ENCODE measurements at regions not wholly inside any gene's neighbourhood (a gene's known extent, or its start where the extent isn't known, plus 50 kb on each side); places are given as distances from the start of the nearest gene placed in this dataset.

GRCh38 chr18:61714421-61714820, 178.4 kb downstream of the RNF152 start:
- H3K36me3 ChIP-seq, result no peaks in the 10 kb centered on the region
- H3K4me3 ChIP-seq, result no peak overlapping the region
- H3K4me1 ChIP-seq, result no peaks in the 10 kb centered on the region
- no peaks in the 10 kb centered on the region for H3K9me3 ChIP-seq
- no peak overlapping the region for H3K27ac ChIP-seq
- intact Hi-C loops (cut with DNase I), result no loop called here
- no peaks in the 10 kb centered on the region for H3K27me3 ChIP-seq
- TF ChIP-seq POLR2AphosphoS5 (IDR thresholded peaks at IDR 0.05; ENCODE audit: insufficient read depth in 1 of 2, low read depth in 1 of 2) (no peak), POLR2A (IDR thresholded peaks at IDR 0.05) (no peak), CTCF (IDR thresholded peaks at IDR 0.05) (no peak)
- DNase-seq (ENCODE audit: extremely low spot score in 2 of 2), result no peak

GRCh38 chr18:61713502-61713901, 179.3 kb downstream of the RNF152 start:
- H3K4me3 ChIP-seq, result no peak overlapping the region
- H3K27me3 ChIP-seq, result no peaks in the 10 kb centered on the region
- no peak overlapping the region for H3K27ac ChIP-seq
- no peaks in the 10 kb centered on the region for H3K9me3 ChIP-seq
- no peaks in the 10 kb centered on the region for H3K4me1 ChIP-seq
- TF ChIP-seq CTCF (IDR thresholded peaks at IDR 0.05) (no peak), POLR2A (IDR thresholded peaks at IDR 0.05) (no peak), POLR2AphosphoS5 (IDR thresholded peaks at IDR 0.05; ENCODE audit: insufficient read depth in 1 of 2, low read depth in 1 of 2) (no peak)
- no peaks in the 10 kb centered on the region for H3K36me3 ChIP-seq
- intact Hi-C loops (cut with DNase I), result no loop called here
- DNase-seq (ENCODE audit: extremely low spot score in 2 of 2), result no peak

GRCh38 chr18:61710082-61710620, 182.7 kb downstream of the RNF152 start:
- intact Hi-C loops (cut with DNase I), result no loop called here
- H3K9me3 ChIP-seq, result no peaks in the 10 kb centered on the region
- no peak overlapping the region for H3K27ac ChIP-seq
- H3K4me1 ChIP-seq, result no peaks in the 10 kb centered on the region
- H3K27me3 ChIP-seq, result no peaks in the 10 kb centered on the region
- no peak for DNase-seq (ENCODE audit: extremely low spot score in 2 of 2)
- H3K36me3 ChIP-seq, result no peaks in the 10 kb centered on the region
- H3K4me3 ChIP-seq, result no peak overlapping the region
- TF ChIP-seq POLR2A (IDR thresholded peaks at IDR 0.05) (no peak), POLR2AphosphoS5 (IDR thresholded peaks at IDR 0.05; ENCODE audit: insufficient read depth in 1 of 2, low read depth in 1 of 2) (no peak), CTCF (IDR thresholded peaks at IDR 0.05) (no peak)

GRCh38 chr18:61706276-61706915, 186.4 kb downstream of the RNF152 start:
- intact Hi-C loops (cut with DNase I), result no loop called here
- H3K27me3 ChIP-seq, result no peaks in the 10 kb centered on the region
- no peaks in the 10 kb centered on the region for H3K36me3 ChIP-seq
- no peak overlapping the region for H3K4me3 ChIP-seq
- no peak overlapping the region for H3K27ac ChIP-seq
- H3K4me1 ChIP-seq, result no peaks in the 10 kb centered on the region
- DNase-seq (ENCODE audit: extremely low spot score in 2 of 2), result no peak
- H3K9me3 ChIP-seq, result no peaks in the 10 kb centered on the region
- TF ChIP-seq POLR2A (IDR thresholded peaks at IDR 0.05) (no peak), POLR2AphosphoS5 (IDR thresholded peaks at IDR 0.05; ENCODE audit: insufficient read depth in 1 of 2, low read depth in 1 of 2) (no peak), CTCF (IDR thresholded peaks at IDR 0.05) (no peak)

GRCh38 chr18:61703508-61703907, 189.3 kb downstream of the RNF152 start:
- H3K27me3 ChIP-seq, result no peaks in the 10 kb centered on the region
- H3K4me1 ChIP-seq, result no peaks in the 10 kb centered on the region
- intact Hi-C loops (cut with DNase I), result no loop called here
- no peak overlapping the region for H3K27ac ChIP-seq
- no peak overlapping the region for H3K4me3 ChIP-seq
- H3K36me3 ChIP-seq, result no peaks in the 10 kb centered on the region
- H3K9me3 ChIP-seq, result no peaks in the 10 kb centered on the region
- no peak for DNase-seq (ENCODE audit: extremely low spot score in 2 of 2)
- no peak for TF ChIP-seq POLR2A (IDR thresholded peaks at IDR 0.05)
- TF ChIP-seq POLR2AphosphoS5 (IDR thresholded peaks at IDR 0.05; ENCODE audit: insufficient read depth in 1 of 2, low read depth in 1 of 2), result no peak
- no peak for TF ChIP-seq CTCF (IDR thresholded peaks at IDR 0.05)

All from vagina (tissue), 2 donors.